ENCODE measurements at regions not wholly inside any gene's neighbourhood (a gene's known extent, or its start where the extent isn't known, plus 50 kb on each side); places are given as distances from the start of the nearest gene placed in this dataset.

DNA sequence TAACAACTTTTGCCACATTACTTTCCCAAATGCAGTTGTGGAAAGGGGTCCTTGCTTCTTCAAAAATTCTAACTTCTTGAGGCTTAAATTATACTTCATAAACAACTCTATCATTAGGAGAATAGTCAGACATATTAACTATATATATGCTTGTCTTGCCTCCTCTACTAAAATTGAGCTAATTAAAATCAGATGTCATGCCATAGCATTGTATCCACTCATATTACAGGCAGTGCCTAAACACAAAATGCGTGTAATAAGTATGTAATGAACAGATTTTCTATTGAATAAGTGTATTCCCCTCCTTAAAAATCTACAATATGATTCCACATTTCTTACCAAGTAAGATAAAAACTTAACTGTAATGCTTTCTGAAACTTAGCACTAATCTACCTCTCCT is 204.5 kb downstream of the PLK2 start:
- TF ChIP-seq, protein P1, sequence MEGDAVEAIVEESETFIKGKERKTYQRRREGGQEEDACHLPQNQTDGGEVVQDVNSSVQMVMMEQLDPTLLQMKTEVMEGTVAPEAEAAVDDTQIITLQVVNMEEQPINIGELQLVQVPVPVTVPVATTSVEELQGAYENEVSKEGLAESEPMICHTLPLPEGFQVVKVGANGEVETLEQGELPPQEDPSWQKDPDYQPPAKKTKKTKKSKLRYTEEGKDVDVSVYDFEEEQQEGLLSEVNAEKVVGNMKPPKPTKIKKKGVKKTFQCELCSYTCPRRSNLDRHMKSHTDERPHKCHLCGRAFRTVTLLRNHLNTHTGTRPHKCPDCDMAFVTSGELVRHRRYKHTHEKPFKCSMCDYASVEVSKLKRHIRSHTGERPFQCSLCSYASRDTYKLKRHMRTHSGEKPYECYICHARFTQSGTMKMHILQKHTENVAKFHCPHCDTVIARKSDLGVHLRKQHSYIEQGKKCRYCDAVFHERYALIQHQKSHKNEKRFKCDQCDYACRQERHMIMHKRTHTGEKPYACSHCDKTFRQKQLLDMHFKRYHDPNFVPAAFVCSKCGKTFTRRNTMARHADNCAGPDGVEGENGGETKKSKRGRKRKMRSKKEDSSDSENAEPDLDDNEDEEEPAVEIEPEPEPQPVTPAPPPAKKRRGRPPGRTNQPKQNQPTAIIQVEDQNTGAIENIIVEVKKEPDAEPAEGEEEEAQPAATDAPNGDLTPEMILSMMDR (IDR thresholded peaks at IDR 0.05; ENCODE audit: low read depth, low read length, missing control alignments), result no peak
- DNase-seq (ENCODE audit: low read depth), result no peak
- in situ Hi-C loops (cut with HindIII; ENCODE audit: low sequenced_read_pairs), result no loop called here
- H3K4me3 ChIP-seq (ENCODE audit: low read depth, low read length), result no peak overlapping the region

DNA sequence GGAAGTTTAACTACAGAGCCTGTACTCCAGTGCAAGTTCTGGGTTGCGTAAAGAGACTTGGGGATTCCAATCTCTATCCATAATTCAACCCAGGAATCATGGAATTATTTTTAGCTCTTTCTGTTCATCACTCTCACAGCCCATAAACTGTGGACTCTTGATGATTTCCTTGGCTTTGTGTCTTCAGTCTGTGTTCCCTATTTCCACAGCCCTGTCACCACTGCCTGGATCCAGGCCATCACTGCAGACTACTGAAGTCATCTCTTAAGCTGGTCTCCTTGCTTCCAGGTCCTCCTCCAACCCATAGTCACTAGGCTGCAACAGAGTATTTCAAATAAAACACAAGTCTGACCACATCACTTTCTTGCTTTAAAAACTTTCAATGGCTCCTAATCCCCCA is 211.7 kb downstream of the PLK2 start:
- TF ChIP-seq, protein P1 (IDR thresholded peaks at IDR 0.05; ENCODE audit: low read depth, low read length, missing control alignments), result no peak
- in situ Hi-C loops (cut with HindIII; ENCODE audit: low sequenced_read_pairs), result no loop called here
- no peak overlapping the region for H3K4me3 ChIP-seq (ENCODE audit: low read depth, low read length)
- no peak for DNase-seq (ENCODE audit: low read depth)

DNA sequence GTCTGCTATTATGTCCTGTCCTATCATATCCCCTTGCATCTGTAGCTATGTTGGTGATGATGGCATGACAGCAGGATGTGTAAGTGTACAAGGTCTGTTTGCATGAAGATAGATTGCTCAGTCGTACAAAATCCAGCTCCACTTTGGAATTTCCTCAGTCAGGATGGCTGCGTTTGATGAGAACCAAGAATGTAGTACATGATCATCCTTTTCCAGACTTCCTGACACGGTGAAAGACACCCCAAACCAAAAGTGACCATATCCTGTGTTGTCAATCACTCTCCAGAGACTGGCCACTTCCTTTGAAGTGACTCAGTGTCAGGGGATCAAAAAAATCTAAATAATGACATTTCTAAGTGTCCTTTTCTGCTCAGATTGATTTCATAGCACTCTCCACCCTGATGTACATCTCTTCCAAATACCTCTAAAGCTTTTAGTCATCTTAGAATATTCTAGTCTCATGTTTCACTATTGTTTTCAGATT is 213.4 kb downstream of the PLK2 start:
- DNase-seq (ENCODE audit: low read depth), result no peak
- in situ Hi-C loops (cut with HindIII; ENCODE audit: low sequenced_read_pairs), result no loop called here
- H3K4me3 ChIP-seq (ENCODE audit: low read depth, low read length), result no peak overlapping the region
- TF ChIP-seq, protein P1 (IDR thresholded peaks at IDR 0.05; ENCODE audit: low read depth, low read length, missing control alignments), result no peak

DNA sequence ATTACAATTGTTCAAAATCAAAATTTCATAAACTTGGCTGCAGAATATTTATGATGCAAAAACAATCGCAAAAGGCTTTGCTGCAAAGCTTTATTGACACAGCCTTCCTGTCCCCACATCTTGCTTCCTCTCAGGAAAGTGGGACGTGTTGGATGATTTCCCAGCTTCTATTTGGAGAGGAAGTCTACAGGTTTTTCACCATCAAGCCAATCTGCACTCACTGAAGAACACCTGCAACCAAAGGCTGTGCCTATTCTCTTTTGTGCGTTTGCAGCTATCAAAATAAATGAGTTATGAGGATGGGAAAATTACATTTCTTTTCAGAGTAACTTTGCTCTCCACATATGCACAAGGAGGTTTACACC is 214.4 kb downstream of the PLK2 start:
- no peak for DNase-seq (ENCODE audit: low read depth)
- in situ Hi-C loops (cut with HindIII; ENCODE audit: low sequenced_read_pairs), result no loop called here
- no peak overlapping the region for H3K4me3 ChIP-seq (ENCODE audit: low read depth, low read length)
- TF ChIP-seq, protein P1 (IDR thresholded peaks at IDR 0.05; ENCODE audit: low read depth, low read length, missing control alignments), result no peak

DNA sequence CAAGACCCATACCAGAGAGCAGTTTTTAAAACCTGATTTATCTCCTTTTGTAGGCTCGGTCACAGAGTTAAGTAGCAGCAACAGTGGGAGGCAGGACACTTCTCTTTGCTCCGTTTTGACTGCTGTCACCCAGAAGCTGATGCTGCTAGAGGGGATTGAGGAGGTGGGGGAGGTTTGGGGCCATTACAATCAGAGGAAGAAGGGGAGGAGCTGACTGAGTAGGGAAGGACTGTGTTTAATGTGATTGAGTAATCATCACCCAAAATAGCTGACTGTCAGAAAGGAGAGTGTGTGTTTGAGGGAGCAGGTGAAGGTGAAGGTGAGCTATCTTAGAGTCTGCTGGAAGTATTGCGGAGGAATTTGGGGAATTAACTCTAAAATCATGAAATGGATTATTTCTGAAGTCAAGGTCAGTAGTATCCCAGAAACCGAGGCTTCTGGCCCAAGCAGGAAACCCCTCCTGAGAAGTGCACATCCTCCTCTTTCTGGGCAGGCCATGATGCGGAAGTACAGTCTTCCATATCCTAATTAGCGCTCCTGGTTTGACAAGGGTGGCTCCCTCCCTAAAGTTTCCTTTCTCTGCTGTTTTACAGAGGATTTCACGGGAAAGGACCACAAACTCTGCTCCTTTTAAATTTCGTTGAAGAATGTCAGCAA is 214.9 kb downstream of the PLK2 start:
- H3K4me3 ChIP-seq (ENCODE audit: low read depth, low read length), result no peak overlapping the region
- TF ChIP-seq, protein P1 (IDR thresholded peaks at IDR 0.05; ENCODE audit: low read depth, low read length, missing control alignments), result no peak
- DNase-seq (ENCODE audit: low read depth), result no peak
- in situ Hi-C loops (cut with HindIII; ENCODE audit: low sequenced_read_pairs), result no loop called here

DNA sequence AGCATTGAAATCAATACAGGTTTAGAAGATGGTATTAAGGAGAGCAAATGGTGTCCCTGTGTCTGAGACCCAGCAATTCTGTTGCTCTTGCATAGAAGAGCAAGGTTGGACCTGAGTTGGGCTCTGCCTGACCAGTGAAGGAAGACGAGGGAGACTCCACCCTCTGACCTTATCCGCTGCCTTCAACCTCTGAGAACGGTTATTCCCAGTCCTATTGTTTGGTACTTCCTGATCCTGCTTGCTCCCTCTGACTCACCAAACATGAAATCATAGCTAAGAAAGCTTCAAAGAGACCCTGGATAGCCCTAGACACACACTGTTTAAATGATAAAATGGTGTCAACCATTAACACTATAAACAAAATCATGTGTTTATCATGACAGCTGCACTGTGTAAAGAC is 218.5 kb downstream of the PLK2 start:
- TF ChIP-seq, protein P1 (IDR thresholded peaks at IDR 0.05; ENCODE audit: low read depth, low read length, missing control alignments), result no peak
- no peak overlapping the region for H3K4me3 ChIP-seq (ENCODE audit: low read depth, low read length)
- no peak for DNase-seq (ENCODE audit: low read depth)
- in situ Hi-C loops (cut with HindIII; ENCODE audit: low sequenced_read_pairs), result no loop called here
